DND-41 (cell line): ENCODE measurements at regions not wholly inside any gene's neighbourhood (a gene's known extent, or its start where the extent isn't known, plus 50 kb on each side); places are given as distances from the start of the nearest gene placed in this dataset.

ENCODE experiments used
- ATAC-seq: fragments of 200-7000 bp; cut with Tn5 transposase; 3 replicates; pipeline ENCODE4 v1.9.1; 2021; ENCODE audit warnings: low read depth; ENCODE audit not compliant: insufficient read depth
- DNase-seq: peaks from one replicate; pipeline ENCODE4 v3.0.0-alpha.2; 2020
- H2AFZ ChIP-seq: 2 replicates; pipeline ENCODE4 v1.6.0; 2012; ENCODE audit warnings: low read depth, low read length
- H3K27ac ChIP-seq: 2 replicates; pipeline ENCODE4 v1.5.1; 2012; ENCODE audit warnings: low read length, inconsistent platforms
- H3K27me3 ChIP-seq: fragments of 200-600 bp; sonication (generic); 2 replicates; pipeline ENCODE4 v1.6.0; 2012; ENCODE audit warnings: low read length, mild to moderate bottlenecking, inconsistent platforms; ENCODE audit not compliant: insufficient read depth, poor library complexity
- H3K36me3 ChIP-seq: 2 replicates; pipeline ENCODE4 v1.5.1; 2012; ENCODE audit warnings: low read length, inconsistent platforms; ENCODE audit not compliant: insufficient read depth
- H3K4me1 ChIP-seq: 2 replicates; pipeline ENCODE4 v1.5.1; 2012; ENCODE audit warnings: mild to moderate bottlenecking, low read length; ENCODE audit not compliant: insufficient read depth
- H3K4me2 ChIP-seq: 2 replicates; pipeline ENCODE4 v1.6.0; 2012; ENCODE audit warnings: mild to moderate bottlenecking, moderate library complexity, low read length, inconsistent platforms; ENCODE audit not compliant: insufficient read depth
- H3K4me3 ChIP-seq, 2 experiments: fragments of 200-600 bp in 1 of 2; shearing (Covaris generic) in 1 of 2; 2 replicates each; pipeline ENCODE4 v1.5.1; 2012 to 2016; ENCODE audit warnings: inconsistent platforms in 2 of 2, low read length in 2 of 2, mild to moderate bottlenecking in 2 of 2, low read depth in 1 of 2, moderate library complexity in 1 of 2
- H3K79me2 ChIP-seq: 2 replicates; pipeline ENCODE4 v1.6.0; 2012; ENCODE audit warnings: low read length, inconsistent platforms; ENCODE audit not compliant: insufficient read depth
- H3K9ac ChIP-seq: 2 replicates; pipeline ENCODE4 v1.6.0; 2012; ENCODE audit warnings: low read depth, mild to moderate bottlenecking, inconsistent platforms, low read length, moderate library complexity
- H3K9me3 ChIP-seq: 2 replicates; pipeline ENCODE4 v1.5.1; 2012; ENCODE audit warnings: low read length, moderate library complexity, mild to moderate bottlenecking, inconsistent platforms; ENCODE audit not compliant: insufficient read depth, severe bottlenecking
- H4K20me1 ChIP-seq: 2 replicates; pipeline ENCODE4 v1.6.0; 2012; ENCODE audit warnings: low read length; ENCODE audit not compliant: insufficient read depth
- EZH2 ChIP-seq: IDR thresholded peaks from 3 replicates; pipeline ENCODE4 v1.6.1; 2012; ENCODE audit warnings: borderline replicate concordance, low read depth, mild to moderate bottlenecking, moderate library complexity, low read length, inconsistent platforms; ENCODE audit not compliant: severe bottlenecking
- TF ChIP-seq, protein P1 (sequence below): IDR thresholded peaks from 2 replicates; pipeline ENCODE4 v1.5.1; 2012; ENCODE audit warnings: borderline replicate concordance, low read length, moderate library complexity, mild to moderate bottlenecking; ENCODE audit not compliant: poor library complexity, severe bottlenecking; ENCODE audit errors: extremely low read depth

DNA sequence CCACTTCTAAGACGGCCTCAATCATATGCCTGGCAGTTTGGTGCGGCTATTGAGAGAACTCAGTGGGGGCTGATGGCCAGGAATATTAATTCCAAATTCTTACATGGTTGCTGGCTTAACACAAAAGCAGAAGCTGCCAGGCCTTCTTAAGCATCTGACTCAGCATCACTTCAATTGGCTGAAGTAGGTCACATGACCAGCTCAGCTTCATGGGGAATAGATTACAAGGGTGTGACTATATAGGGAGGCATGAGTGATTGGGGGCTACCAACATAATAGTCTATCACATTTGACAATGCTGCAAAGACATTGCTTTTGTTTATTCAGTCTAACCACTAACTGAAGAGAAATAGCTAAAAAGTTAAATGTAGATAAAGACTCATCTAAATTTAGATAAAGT is 101.6 kb upstream of the ANKRD28 start:
- Histone ChIP-seq H3K4me3 (no peak overlapping the region), H3K9ac (no peak overlapping the region), H3K27ac (no peak overlapping the region), H3K4me1 (no peaks in the 10 kb centered on the region), H3K27me3 (no peaks in the 10 kb centered on the region), H2AFZ (no peak overlapping the region), H3K79me2 (no peaks in the 10 kb centered on the region), H3K9me3 (peaks cover 3% of the 10 kb centered on the region), H3K36me3 (no peaks in the 10 kb centered on the region), H4K20me1 (no peaks in the 10 kb centered on the region), H3K4me2 (no peak overlapping the region)
- no peak for DNase-seq
- no peak for ATAC-seq
- TF ChIP-seq, protein P1, sequence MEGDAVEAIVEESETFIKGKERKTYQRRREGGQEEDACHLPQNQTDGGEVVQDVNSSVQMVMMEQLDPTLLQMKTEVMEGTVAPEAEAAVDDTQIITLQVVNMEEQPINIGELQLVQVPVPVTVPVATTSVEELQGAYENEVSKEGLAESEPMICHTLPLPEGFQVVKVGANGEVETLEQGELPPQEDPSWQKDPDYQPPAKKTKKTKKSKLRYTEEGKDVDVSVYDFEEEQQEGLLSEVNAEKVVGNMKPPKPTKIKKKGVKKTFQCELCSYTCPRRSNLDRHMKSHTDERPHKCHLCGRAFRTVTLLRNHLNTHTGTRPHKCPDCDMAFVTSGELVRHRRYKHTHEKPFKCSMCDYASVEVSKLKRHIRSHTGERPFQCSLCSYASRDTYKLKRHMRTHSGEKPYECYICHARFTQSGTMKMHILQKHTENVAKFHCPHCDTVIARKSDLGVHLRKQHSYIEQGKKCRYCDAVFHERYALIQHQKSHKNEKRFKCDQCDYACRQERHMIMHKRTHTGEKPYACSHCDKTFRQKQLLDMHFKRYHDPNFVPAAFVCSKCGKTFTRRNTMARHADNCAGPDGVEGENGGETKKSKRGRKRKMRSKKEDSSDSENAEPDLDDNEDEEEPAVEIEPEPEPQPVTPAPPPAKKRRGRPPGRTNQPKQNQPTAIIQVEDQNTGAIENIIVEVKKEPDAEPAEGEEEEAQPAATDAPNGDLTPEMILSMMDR = no peak
- no peak for TF ChIP-seq EZH2

DNA sequence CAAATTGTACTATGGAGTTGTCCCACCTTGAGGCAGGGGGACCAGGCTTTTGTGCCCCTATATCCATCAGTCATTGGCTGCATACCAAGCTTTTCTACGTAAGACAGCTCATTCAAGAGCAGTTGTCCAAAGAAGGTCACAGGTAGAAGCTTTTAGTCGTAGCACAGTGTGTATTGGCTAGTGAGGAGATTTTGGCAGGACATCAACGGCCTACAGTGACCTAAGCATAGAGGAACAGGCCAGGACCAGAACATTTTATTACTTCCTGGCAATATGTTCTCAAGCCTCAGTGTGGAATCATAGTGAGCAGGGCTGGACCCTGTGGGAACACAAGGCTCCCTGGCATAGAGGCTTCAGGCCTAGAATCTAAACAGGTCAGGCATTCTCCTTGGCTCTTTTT is 105.4 kb upstream of the ANKRD28 start:
- no peak overlapping the region for H3K27ac ChIP-seq
- ATAC-seq (no peak), DNase-seq (no peak)
- no peaks in the 10 kb centered on the region for H3K36me3 ChIP-seq
- H3K79me2 ChIP-seq = no peaks in the 10 kb centered on the region
- no peak overlapping the region for H3K9ac ChIP-seq
- no peak overlapping the region for H3K4me3 ChIP-seq
- H2AFZ ChIP-seq = no peak overlapping the region
- H3K4me2 ChIP-seq = no peak overlapping the region
- no peaks in the 10 kb centered on the region for H3K27me3 ChIP-seq
- H3K9me3 ChIP-seq = no peaks in the 10 kb centered on the region
- no peaks in the 10 kb centered on the region for H4K20me1 ChIP-seq
- no peak for TF ChIP-seq EZH2
- TF ChIP-seq, protein P1 = no peak
- H3K4me1 ChIP-seq = no peaks in the 10 kb centered on the region

DNA sequence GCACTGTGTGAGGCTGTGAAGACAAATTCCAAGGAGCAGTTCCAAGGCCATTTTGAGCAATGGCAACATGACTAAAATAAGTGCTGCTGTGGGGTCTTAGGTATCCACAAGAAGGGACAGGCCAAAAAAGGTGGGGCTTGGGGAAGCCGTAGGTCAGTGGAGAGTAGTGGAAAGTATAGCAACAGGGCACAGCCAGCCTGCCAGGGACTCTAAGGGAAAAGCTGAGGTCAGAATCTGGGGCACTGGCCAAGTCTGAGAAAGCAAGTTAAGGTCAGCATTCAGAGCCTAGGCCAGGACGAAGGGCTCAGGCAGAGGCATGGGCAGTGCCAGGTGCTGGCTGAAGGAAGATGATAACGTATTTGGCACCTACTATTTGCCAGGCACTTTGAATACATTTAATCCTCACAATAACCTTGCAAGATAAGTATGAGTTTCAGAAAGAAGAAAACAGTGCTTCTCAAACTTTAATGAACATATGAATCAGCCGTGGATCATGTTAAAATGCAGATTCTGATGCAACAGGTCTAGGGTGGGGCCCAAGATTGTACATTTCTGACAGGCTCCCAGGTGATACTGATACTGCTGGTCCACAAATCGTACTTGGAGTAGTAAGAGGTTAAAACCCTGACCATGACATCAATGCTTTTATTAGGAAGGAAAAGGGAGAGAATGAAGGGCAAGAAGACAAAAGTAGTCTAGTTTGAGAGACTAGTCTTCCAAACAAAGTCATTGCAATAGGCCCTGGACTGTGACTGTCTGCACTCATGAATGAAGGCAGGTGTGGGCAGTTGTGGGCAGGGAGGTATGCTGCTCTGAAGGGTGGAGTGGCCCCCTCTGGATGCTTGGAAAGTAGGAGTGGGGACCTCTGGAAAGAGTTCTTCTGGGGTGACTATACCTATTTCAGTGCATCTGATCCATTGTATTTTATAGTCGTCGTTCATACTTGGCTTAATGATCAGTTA is 106.3 kb upstream of the ANKRD28 start:
- Histone ChIP-seq H3K27ac (no peak overlapping the region), H3K79me2 (no peaks in the 10 kb centered on the region), H3K36me3 (no peaks in the 10 kb centered on the region), H3K4me1 (no peaks in the 10 kb centered on the region), H3K9me3 (no peaks in the 10 kb centered on the region), H3K27me3 (no peaks in the 10 kb centered on the region), H4K20me1 (no peaks in the 10 kb centered on the region), H3K4me3 (no peak overlapping the region), H3K9ac (no peak overlapping the region), H2AFZ (no peak overlapping the region), H3K4me2 (no peak overlapping the region)
- DNase-seq (no peak), ATAC-seq (no peak)
- no peak for TF ChIP-seq EZH2
- TF ChIP-seq, protein P1 = no peak
